Inflammatory macrophage (primary cell): ENCODE measurements at regions not wholly inside any gene's neighbourhood (a gene's known extent, or its start where the extent isn't known, plus 50 kb on each side); places are given as distances from the start of the nearest gene placed in this dataset.
"Not testable (repeated sequence)": the region's sequence is repeated elsewhere in the genome, so short reads cannot be mapped to it uniquely, and the experiment has no call there.

Source experiments
- DNase-seq, 2 donors: peaks; one replicate each; pipeline ENCODE4 v3.0.0-alpha.2; 2020 to 2022

GRCh38 chr20:5696011-5696559, 54.1 kb upstream of the SHLD1 start:
- no peak for DNase-seq

GRCh38 chr20:5691918-5692618, 58.1 kb upstream of the SHLD1 start:
- DNase-seq = no peak

- DNase-seq = peak; percentile 63 to 81
These were observed 60.7 kb upstream of the SHLD1 start for GRCh38 chr20:5689463-5689862.

GRCh38 chr20:5688431-5688972, 61.7 kb upstream of the SHLD1 start:
- DNase-seq = peak; percentile 95 to 98

- DNase-seq = peak; percentile 91 to 97
These were observed 62.3 kb upstream of the SHLD1 start for GRCh38 chr20:5687884-5688283.

- peak in 1 of 2 donors; percentile 49 for DNase-seq
These were observed 63.7 kb upstream of the SHLD1 start for GRCh38 chr20:5686384-5687105.

- not testable (repeated sequence) for DNase-seq
These were observed 67.6 kb upstream of the SHLD1 start for GRCh38 chr20:5682556-5682955.

- peak in 1 of 2 donors; percentile 61 for DNase-seq
These were observed 69.4 kb upstream of the GPCPD1 start for GRCh38 chr20:5680192-5680591.

GRCh38 chr20:5678777-5679176, 68.0 kb upstream of the GPCPD1 start:
- no peak for DNase-seq

GRCh38 chr20:5677944-5678343, 67.1 kb upstream of the GPCPD1 start:
- DNase-seq = not testable (repeated sequence)

- no peak for DNase-seq
These were observed 66.6 kb upstream of the GPCPD1 start for GRCh38 chr20:5677389-5677788.

- DNase-seq = peak; percentile 83 to 96
These were observed 64.6 kb upstream of the GPCPD1 start for GRCh38 chr20:5675103-5676091.

GRCh38 chr20:5674176-5674660, 63.4 kb upstream of the GPCPD1 start:
- DNase-seq = peak; percentile 85 to 95

GRCh38 chr20:5670874-5671273, 60.1 kb upstream of the GPCPD1 start:
- no peak for DNase-seq

- DNase-seq = peak; percentile 39 to 43
These were observed 59.3 kb upstream of the GPCPD1 start for GRCh38 chr20:5670036-5670536.

GRCh38 chr20:5668529-5668868, 57.7 kb upstream of the GPCPD1 start:
- no peak for DNase-seq

GRCh38 chr20:5667705-5668528, 57.1 kb upstream of the GPCPD1 start:
- DNase-seq = peak; percentile 38 to 43

- no peak for DNase-seq
These were observed 54.6 kb upstream of the GPCPD1 start for GRCh38 chr20:5665417-5665816.

GRCh38 chr20:5663396-5663795, 52.6 kb upstream of the GPCPD1 start:
- DNase-seq = no peak

- DNase-seq = peak; percentile 87 to 90
These were observed 52.0 kb upstream of the GPCPD1 start for GRCh38 chr20:5662769-5663168.

- DNase-seq = peak; percentile 51 to 64
These were observed 50.0 kb upstream of the GPCPD1 start for GRCh38 chr20:5660756-5661155.
